Endothelial cell of umbilical vein (primary cell): ENCODE measurements at regions not wholly inside any gene's neighbourhood (a gene's known extent, or its start where the extent isn't known, plus 50 kb on each side); places are given as distances from the start of the nearest gene placed in this dataset.
A peak's percentile ranks its signal among the peaks of the same experiment; 100 is the strongest.

Experiments used
- BruUV-seq: library from RNA; stranded (reverse); fragments of 400-500 nt; replicated peaks from 2 replicates; lab custom pipeline; 2021; lab: Mats Ljungman, UMichigan
- CTCF ChIA-PET: fragments of 300-600, 350-600 bp; sonication (Branson Sonifier 250); formaldehyde crosslinking; loops from one replicate; lab custom pipeline; 2021; ENCODE audit warnings: antibody characterized with exemption, inconsistent platforms; lab: Charles Lee
- POLR2A ChIA-PET: fragments of 300-600, 350-600 bp; sonication (Branson Sonifier 250); formaldehyde crosslinking; loops from one replicate; lab custom pipeline; 2021; ENCODE audit warnings: antibody characterized with exemption, inconsistent platforms; lab: Charles Lee
- DNase-seq: peaks from one replicate; pipeline ENCODE4 v3.0.0-alpha.2; 2011; ENCODE audit warnings: low read depth, low spot score
- FAIRE-seq: peaks from 2 replicates; lab custom pipeline; 2011; peaks lifted over from hg19 to GRCh38; lab: Jason Lieb, UNC
- H2AFZ ChIP-seq: 2 replicates; pipeline ENCODE4 v1.6.0; 2012; ENCODE audit warnings: low read depth, low read length, control low read depth, inconsistent platforms
- H3K27ac ChIP-seq: 2 replicates; pipeline ENCODE4 v1.5.1; 2011; ENCODE audit warnings: low read depth, mild to moderate bottlenecking, control low read depth, low read length, moderate library complexity; ENCODE audit not compliant: insufficient read depth
- H3K27me3 ChIP-seq, 2 experiments: 2 replicates each; pipeline versions ENCODE4 v1.6.0 to v1.6.1; 2011; ENCODE audit warnings: low read length in 2 of 2, mixed read lengths in 1 of 2; ENCODE audit not compliant: control insufficient read depth in 2 of 2, insufficient read depth in 2 of 2
- H3K36me3 ChIP-seq, 2 experiments: 2 replicates in 1 of 2; 3 replicates in 1 of 2; pipeline ENCODE4 v1.5.1; 2011; ENCODE audit warnings: low read length in 2 of 2, mild to moderate bottlenecking in 1 of 2, moderate library complexity in 1 of 2; ENCODE audit not compliant: control insufficient read depth in 2 of 2, insufficient read depth in 2 of 2; ENCODE audit errors: extremely low read depth in 1 of 2
- H3K4me1 ChIP-seq: 3 replicates; pipeline ENCODE4 v1.5.1; 2011; ENCODE audit warnings: mild to moderate bottlenecking, low read length; ENCODE audit not compliant: control insufficient read depth, insufficient read depth; ENCODE audit errors: extremely low read depth
- H3K4me2 ChIP-seq: 2 replicates; pipeline ENCODE4 v1.6.1; 2011; ENCODE audit warnings: low read length, control low read depth, mixed read lengths; ENCODE audit not compliant: insufficient read depth
- H3K4me3 ChIP-seq, 3 experiments: fragments of 200-600 bp in 1 of 3; sonication (generic), shearing (Covaris generic) in 1 of 3; replicated peaks in 1 of 3; 2 replicates each; pipeline ENCODE4 v1.5.1; 2011 to 2016; ENCODE audit warnings: control low read depth in 3 of 3, low read length in 3 of 3, mild to moderate bottlenecking in 2 of 3, inconsistent platforms in 1 of 3, low read depth in 1 of 3, moderate library complexity in 1 of 3; ENCODE audit not compliant: insufficient read depth in 1 of 3
- H3K79me2 ChIP-seq: 2 replicates; pipeline ENCODE4 v1.6.0; 2012; ENCODE audit warnings: low read length, inconsistent platforms; ENCODE audit not compliant: control insufficient read depth, insufficient read depth
- H3K9ac ChIP-seq: replicated peaks from 2 replicates; pipeline ENCODE3; 2011; ENCODE audit warnings: low read length, control low read depth; ENCODE audit not compliant: insufficient read depth; ENCODE audit errors: extremely low read depth
- H3K9me1 ChIP-seq: replicated peaks from 3 replicates; pipeline ENCODE4 v1.6.0; 2011; ENCODE audit warnings: mild to moderate bottlenecking, low read length; ENCODE audit not compliant: control insufficient read depth, insufficient read depth; ENCODE audit errors: extremely low read depth
- H3K9me3 ChIP-seq: replicated peaks from 2 replicates; pipeline ENCODE4 v1.5.1; 2012; ENCODE audit warnings: low read length, inconsistent platforms; ENCODE audit not compliant: control insufficient read depth, insufficient read depth
- H4K20me1 ChIP-seq: replicated peaks from 2 replicates; pipeline ENCODE3; 2011; ENCODE audit warnings: mild to moderate bottlenecking, low read length; ENCODE audit not compliant: control insufficient read depth, insufficient read depth; ENCODE audit errors: extremely low read depth
- CTCF ChIP-seq, 2 donors: IDR thresholded peaks; 1 replicate in 1 of 2; 2 replicates in 1 of 2; pipeline ENCODE4 v1.5.1; 2011; ENCODE audit warnings: low read length in 2 of 2, mild to moderate bottlenecking in 2 of 2, moderate library complexity in 2 of 2, control low read depth in 1 of 2, inconsistent platforms in 1 of 2, low read depth in 1 of 2; ENCODE audit not compliant: insufficient read depth in 1 of 2; ENCODE audit errors: extremely low read depth in 1 of 2
- EZH2 ChIP-seq: IDR thresholded peaks from 2 replicates; pipeline ENCODE4 v1.6.1; 2012; ENCODE audit warnings: borderline replicate concordance, low read depth, mild to moderate bottlenecking, moderate library complexity, low read length, inconsistent platforms; ENCODE audit not compliant: severe bottlenecking
- FOS ChIP-seq: IDR thresholded peaks from 2 replicates; pipeline ENCODE4 v1.6.1; 2011; ENCODE audit warnings: mild to moderate bottlenecking, low read length, moderate library complexity, borderline replicate concordance; ENCODE audit not compliant: insufficient read depth
- GATA2 ChIP-seq: IDR thresholded peaks from 2 replicates; pipeline ENCODE4 v1.7.0; 2011; ENCODE audit warnings: low read depth, mild to moderate bottlenecking, moderate library complexity, mixed read lengths, low read length; ENCODE audit not compliant: insufficient read length, insufficient read depth
- JUN ChIP-seq: IDR thresholded peaks from 2 replicates; pipeline ENCODE4 v1.6.1; 2011; ENCODE audit warnings: borderline replicate concordance, low read depth; ENCODE audit not compliant: insufficient read length, insufficient read depth
- POLR2A ChIP-seq: IDR thresholded peaks from 2 replicates; pipeline ENCODE4 v1.6.1; 2012; ENCODE audit warnings: low read depth, mild to moderate bottlenecking, control low read depth, low read length
- POLR2AphosphoS5 ChIP-seq: IDR thresholded peaks from 2 replicates; pipeline ENCODE4 v1.6.1; 2012; ENCODE audit warnings: low read depth, mild to moderate bottlenecking, control low read depth, low read length, moderate library complexity; ENCODE audit not compliant: insufficient read depth
- dilution Hi-C: fragments of 300-500 bp; cut with MboI; formaldehyde crosslinking; loops from one replicate; pipeline ENCODE4 v1.15.0; 2019; ENCODE audit warnings: low sequenced_read_pairs; ENCODE audit not compliant: extremely low pct_ligation_motif_present
- intact Hi-C: fragments of 100-400 bp; cut with micrococcal nuclease; formaldehyde crosslinking; loops from one replicate; pipeline ENCODE4 v1.10.0; 2022

- no peaks in the 10 kb centered on the region for H3K9me3 ChIP-seq
- FAIRE-seq (no peak), DNase-seq (no peak)
- ChIA-PET POLR2A (no interaction called here), CTCF (interaction anchor here (0.9 to 1.6 kb wide), 4 partner anchors 8 to 22 kb away, joined by 3 to 4 read pairs (median 4); no protein-coding TSS in a partner anchor)
- no peak for TF ChIP-seq GATA2
- no peak for TF ChIP-seq POLR2A
- TF ChIP-seq FOS: no peak
- H3K4me3 ChIP-seq: no peak overlapping the region
- H3K9ac ChIP-seq: no peak overlapping the region
- H3K36me3 ChIP-seq: no peaks in the 10 kb centered on the region
- intact Hi-C loops: no loop called here
- no peaks in the 10 kb centered on the region for H3K9me1 ChIP-seq
- no peaks in the 10 kb centered on the region for H3K4me1 ChIP-seq
- no peaks in the 10 kb centered on the region for H3K79me2 ChIP-seq
- dilution Hi-C loops: no loop called here
- no TSS peak for BruUV-seq
- H3K27me3 ChIP-seq: no peaks in the 10 kb centered on the region
- no peak overlapping the region for H2AFZ ChIP-seq
- no peak overlapping the region for H3K27ac ChIP-seq
- no peak overlapping the region for H3K4me2 ChIP-seq
- H4K20me1 ChIP-seq: no peaks in the 10 kb centered on the region
These were observed 1722.7 kb downstream of the SLITRK5 start for GRCh38 chr13:89393758-89394304.

- Histone ChIP-seq H3K4me3 (no peak overlapping the region), H2AFZ (peak overlapping the region; percentile 74), H3K9me3 (no peaks in the 10 kb centered on the region), H3K36me3 (no peaks in the 10 kb centered on the region), H3K4me1 (no peaks in the 10 kb centered on the region), H3K4me2 (peak overlapping the region; percentile 29), H3K79me2 (no peaks in the 10 kb centered on the region), H3K27ac (peak overlapping the region; percentile 35), H3K27me3 (no peaks in the 10 kb centered on the region), H3K9ac (no peak overlapping the region), H4K20me1 (no peaks in the 10 kb centered on the region), H3K9me1 (no peaks in the 10 kb centered on the region)
- POLR2A ChIA-PET: no interaction called here
- intact Hi-C loops: no loop called here
- dilution Hi-C loops: no loop called here
- TF ChIP-seq POLR2AphosphoS5: no peak
- TF ChIP-seq CTCF (IDR thresholded peaks at IDR 0.05; ENCODE audit: extremely low read depth in 1 of 2, insufficient read depth in 1 of 2, low read depth in 1 of 2, low read length in 2 of 2): no peak
- TF ChIP-seq EZH2: no peak
- TF ChIP-seq JUN: peak; percentile 4
- CTCF ChIA-PET: no interaction called here
- FAIRE-seq (peak; percentile 15), DNase-seq (peak; percentile 63)
- BruUV-seq: no TSS peak
These were observed 1730.1 kb downstream of the SLITRK5 start for GRCh38 chr13:89401264-89401675.
